ENCODE measurements at regions not wholly inside any gene's neighbourhood (a gene's known extent, or its start where the extent isn't known, plus 50 kb on each side); places are given as distances from the start of the nearest gene placed in this dataset.
"Not testable (repeated sequence)": the region's sequence is repeated elsewhere in the genome, so short reads cannot be mapped to it uniquely, and the experiment has no call there.

DNA sequence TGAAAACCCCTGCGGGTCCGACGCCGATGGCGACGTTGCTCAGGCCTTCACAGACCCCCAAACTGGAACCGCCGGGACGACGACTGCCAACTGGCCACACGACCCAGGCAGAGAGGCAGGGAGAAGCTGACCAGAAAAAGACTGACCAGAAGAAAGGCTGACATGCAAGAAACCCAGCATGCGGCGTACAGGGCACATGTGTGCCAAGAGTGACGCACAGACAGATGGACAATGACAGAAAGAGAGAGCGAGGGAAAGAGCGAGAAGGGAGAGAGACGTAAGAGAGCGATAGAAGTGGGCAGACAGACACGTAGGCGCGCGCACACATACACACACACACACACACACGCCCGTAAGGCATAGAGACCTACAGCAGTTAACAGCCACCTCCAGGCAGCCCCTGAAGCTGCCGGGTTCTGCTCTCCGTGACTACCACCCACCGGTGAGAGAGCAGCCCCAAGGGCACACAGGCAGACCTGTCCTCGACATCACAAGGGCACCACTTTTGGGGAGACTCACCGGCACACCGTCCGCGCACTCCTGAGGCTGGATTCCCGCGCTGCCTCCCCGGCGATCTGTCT lies 67.2 kb upstream of the ZNF527 start:
- H3K36me3 ChIP-seq = no peaks in the 10 kb centered on the region
- TF ChIP-seq, protein P1, sequence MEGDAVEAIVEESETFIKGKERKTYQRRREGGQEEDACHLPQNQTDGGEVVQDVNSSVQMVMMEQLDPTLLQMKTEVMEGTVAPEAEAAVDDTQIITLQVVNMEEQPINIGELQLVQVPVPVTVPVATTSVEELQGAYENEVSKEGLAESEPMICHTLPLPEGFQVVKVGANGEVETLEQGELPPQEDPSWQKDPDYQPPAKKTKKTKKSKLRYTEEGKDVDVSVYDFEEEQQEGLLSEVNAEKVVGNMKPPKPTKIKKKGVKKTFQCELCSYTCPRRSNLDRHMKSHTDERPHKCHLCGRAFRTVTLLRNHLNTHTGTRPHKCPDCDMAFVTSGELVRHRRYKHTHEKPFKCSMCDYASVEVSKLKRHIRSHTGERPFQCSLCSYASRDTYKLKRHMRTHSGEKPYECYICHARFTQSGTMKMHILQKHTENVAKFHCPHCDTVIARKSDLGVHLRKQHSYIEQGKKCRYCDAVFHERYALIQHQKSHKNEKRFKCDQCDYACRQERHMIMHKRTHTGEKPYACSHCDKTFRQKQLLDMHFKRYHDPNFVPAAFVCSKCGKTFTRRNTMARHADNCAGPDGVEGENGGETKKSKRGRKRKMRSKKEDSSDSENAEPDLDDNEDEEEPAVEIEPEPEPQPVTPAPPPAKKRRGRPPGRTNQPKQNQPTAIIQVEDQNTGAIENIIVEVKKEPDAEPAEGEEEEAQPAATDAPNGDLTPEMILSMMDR (IDR thresholded peaks at IDR 0.05; ENCODE audit: low read depth, low read length) = no peak
- H3K27me3 ChIP-seq = no peaks in the 10 kb centered on the region
- no peaks in the 10 kb centered on the region for H3K4me1 ChIP-seq
- H3K4me3 ChIP-seq (ENCODE audit: low read depth, low read length) = peak overlapping the region; percentile 67
- H3K9me3 ChIP-seq = peaks cover 7% of the 10 kb centered on the region
- DNase-seq = peak; percentile 36

DNA sequence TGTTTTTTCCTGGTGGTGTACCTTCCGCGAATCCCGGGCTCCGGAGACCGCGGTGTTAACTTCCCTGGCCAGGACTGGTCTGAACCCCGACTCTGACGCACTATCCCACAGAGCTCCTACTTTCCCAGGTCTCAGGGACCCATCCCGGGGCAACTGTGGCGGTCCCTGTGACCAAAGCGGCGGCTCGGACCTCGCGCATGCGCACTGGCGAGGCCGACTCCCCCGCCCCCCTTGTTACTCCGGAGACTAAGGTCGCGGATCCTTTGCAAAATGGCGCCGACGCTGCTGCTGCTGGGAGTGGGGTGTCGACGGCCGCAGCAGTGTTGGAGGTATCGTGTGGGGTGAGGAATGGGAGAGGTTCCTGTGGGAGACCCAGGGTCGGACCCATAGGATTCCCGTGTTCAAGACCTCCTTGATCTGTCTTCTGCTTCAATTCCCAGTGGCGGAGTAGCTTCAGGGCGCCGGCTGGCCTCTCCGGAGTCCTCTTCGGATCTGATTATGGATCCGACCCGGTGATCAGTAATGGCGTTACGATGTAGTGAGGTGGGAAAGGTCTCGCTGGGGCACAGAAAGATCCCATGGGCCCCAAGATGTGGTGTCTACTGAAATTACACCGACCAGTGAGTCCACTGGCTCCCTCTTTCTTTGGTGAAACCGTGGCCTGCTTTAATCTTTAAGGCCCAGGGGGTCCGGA lies 66.6 kb upstream of the ZNF527 start:
- TF ChIP-seq, protein P1 (IDR thresholded peaks at IDR 0.05; ENCODE audit: low read depth, low read length) = no peak
- DNase-seq = peak; percentile 75
- peaks cover 7% of the 10 kb centered on the region for H3K9me3 ChIP-seq
- no peaks in the 10 kb centered on the region for H3K36me3 ChIP-seq
- peak overlapping the region; percentile 67 for H3K4me3 ChIP-seq (ENCODE audit: low read depth, low read length)
- H3K27me3 ChIP-seq = no peaks in the 10 kb centered on the region
- H3K4me1 ChIP-seq = no peaks in the 10 kb centered on the region

DNA sequence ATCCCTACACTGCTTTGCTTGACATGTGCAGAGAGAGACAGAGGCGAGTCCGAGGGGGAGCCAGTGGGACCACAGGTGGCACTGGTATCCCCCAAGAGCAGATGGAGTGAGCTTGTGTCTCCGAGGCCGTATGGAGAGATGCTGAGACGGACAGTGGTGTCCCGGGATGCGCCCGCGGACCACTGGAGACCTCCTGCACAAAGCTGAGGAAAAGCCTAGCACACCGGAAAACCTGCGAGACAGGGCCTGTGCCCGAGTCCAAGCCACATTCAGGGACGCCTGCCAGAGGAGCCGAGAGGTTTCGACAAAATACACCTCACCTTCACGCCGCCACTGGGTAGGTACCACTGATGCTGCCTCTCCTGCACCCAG lies 66.0 kb upstream of the ZNF527 start:
- peaks cover 7% of the 10 kb centered on the region for H3K9me3 ChIP-seq
- no peaks in the 10 kb centered on the region for H3K36me3 ChIP-seq
- TF ChIP-seq, protein P1 (IDR thresholded peaks at IDR 0.05; ENCODE audit: low read depth, low read length) = no peak
- no peaks in the 10 kb centered on the region for H3K4me1 ChIP-seq
- no peaks in the 10 kb centered on the region for H3K27me3 ChIP-seq
- H3K4me3 ChIP-seq (ENCODE audit: low read depth, low read length) = no peak overlapping the region
- DNase-seq = no peak

DNA sequence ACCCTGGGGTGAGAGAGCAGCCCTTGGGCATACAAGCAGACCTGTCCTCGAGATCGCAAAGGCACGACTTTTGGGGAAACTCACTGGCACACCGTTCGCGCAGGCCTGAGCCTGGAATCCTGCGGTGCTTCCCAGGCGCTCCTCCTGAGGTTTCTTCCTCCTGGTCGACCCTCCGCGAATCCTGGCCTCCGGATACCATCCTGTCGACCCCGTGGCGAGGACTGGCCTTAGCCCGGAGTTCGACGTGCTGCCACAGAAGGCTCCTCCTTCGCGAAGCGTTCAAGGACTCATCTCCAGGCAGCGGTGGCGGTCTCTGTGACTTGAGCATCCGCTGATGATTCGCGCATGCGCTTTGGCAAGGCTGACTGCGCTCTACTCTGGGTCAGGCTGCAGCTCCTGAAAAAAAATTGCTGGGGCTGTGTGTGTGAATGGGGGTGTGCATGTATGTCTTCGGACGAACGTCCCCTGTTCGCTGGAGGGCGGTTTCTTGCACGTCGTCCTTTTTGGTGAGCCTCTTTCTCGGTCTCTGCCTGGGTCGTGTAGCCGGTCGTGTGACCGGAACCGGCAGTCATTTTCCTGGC lies 64.4 kb upstream of the ZNF527 start:
- no peak for DNase-seq
- TF ChIP-seq, protein P1 (IDR thresholded peaks at IDR 0.05; ENCODE audit: low read depth, low read length) = no peak
- H3K9me3 ChIP-seq = peaks cover 7% of the 10 kb centered on the region
- H3K36me3 ChIP-seq = no peaks in the 10 kb centered on the region
- H3K4me3 ChIP-seq (ENCODE audit: low read depth, low read length) = no peak overlapping the region
- no peaks in the 10 kb centered on the region for H3K4me1 ChIP-seq
- H3K27me3 ChIP-seq = no peaks in the 10 kb centered on the region

DNA sequence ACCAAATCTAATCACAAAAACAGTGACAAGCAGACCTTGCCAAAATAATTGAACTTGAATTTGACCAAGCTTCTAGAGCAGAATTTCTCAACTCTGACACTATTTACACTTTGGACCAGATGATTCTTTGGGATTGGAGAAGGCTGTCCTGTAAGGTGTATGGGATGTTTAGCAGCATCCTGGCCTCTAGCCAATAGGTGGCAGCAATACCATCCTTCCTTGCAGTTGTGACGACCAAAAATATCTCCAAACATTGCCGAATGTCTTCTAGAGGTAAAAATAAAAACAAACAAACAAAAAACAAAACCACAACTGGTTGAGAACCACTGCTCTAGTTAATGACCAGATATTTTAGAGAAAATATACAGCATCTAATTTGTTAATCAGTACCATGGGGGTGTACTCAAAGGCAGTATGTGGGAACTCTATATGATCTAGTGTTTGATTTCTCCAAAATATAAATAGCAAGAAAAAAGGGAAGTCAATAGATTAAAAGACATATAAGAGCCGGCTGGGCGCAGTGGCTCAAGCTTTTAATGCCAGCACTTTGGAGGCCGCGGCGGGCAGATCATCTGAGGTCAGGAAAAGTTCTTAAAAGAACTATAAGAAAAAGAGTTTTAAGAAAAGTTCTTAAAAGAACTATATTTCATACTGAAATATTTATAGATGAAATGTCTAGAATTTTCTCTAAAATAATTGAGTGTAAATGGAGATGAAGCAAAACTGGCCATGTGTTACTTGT lies 60.9 kb upstream of the ZNF527 start:
- peaks cover 2% of the 10 kb centered on the region; the same call in 1 of the 2 replicates for H3K9me3 ChIP-seq
- no peaks in the 10 kb centered on the region for H3K27me3 ChIP-seq
- H3K4me3 ChIP-seq (ENCODE audit: low read depth, low read length) = no peak overlapping the region
- no peaks in the 10 kb centered on the region for H3K4me1 ChIP-seq
- H3K36me3 ChIP-seq = no peaks in the 10 kb centered on the region
- DNase-seq = no peak
- TF ChIP-seq, protein P1 (IDR thresholded peaks at IDR 0.05; ENCODE audit: low read depth, low read length) = peak; percentile 55

DNA sequence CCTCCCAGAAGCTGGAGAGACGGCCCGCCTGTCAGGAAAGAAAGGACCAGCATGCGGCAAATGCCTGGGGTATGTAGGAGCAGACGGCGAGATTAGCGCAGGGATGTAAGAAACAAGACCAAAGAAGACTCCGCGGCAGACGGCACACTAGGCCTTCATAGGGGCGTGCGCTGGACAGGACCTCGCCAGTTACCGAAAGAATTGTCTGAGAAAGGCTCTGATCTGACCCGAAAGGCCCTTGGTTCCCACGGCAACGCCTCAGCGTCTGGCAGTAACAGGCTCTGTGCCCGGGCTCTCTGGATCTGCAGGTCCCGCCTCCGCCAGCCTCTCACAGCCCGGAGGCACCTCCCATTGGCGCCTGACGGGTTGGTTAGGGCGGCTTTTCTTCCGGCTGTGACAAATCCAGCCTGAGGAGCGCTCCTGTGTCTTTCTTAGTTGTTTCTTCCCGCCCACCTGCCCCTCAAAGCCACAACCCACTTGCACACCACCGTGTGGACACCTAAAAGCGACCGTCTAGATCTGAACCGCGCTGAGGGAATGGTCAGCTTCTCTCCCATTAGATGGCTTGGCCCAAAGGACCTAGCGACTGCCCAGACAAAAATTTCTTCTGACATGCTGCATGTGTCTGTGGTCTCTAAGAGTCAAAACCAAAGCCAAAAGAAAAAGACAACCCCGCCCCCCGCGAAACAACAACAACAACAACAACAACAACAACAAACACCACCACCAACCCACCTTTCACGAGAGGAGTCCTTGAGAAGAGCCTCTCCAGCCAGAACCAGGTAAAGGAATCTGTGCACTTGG lies 58.2 kb upstream of the ZNF527 start:
- H3K4me3 ChIP-seq (ENCODE audit: low read depth, low read length) = peak overlapping the region; percentile 41
- not testable (repeated sequence) for H3K4me1 ChIP-seq, H3K9me3 ChIP-seq, H3K27me3 ChIP-seq, H3K36me3 ChIP-seq
- peak; percentile 56 for DNase-seq
